Endothelial cell of umbilical vein (primary cell): ENCODE measurements at regions not wholly inside any gene's neighbourhood (a gene's known extent, or its start where the extent isn't known, plus 50 kb on each side); places are given as distances from the start of the nearest gene placed in this dataset.

Source experiments
- BruUV-seq: library from RNA; stranded (reverse); fragments of 400-500 nt; replicated peaks from 2 replicates; lab custom pipeline; 2021; lab: Mats Ljungman, UMichigan
- CTCF ChIA-PET: fragments of 300-600, 350-600 bp; sonication (Branson Sonifier 250); formaldehyde crosslinking; loops from one replicate; lab custom pipeline; 2021; ENCODE audit warnings: antibody characterized with exemption, inconsistent platforms; lab: Charles Lee
- POLR2A ChIA-PET: fragments of 300-600, 350-600 bp; sonication (Branson Sonifier 250); formaldehyde crosslinking; loops from one replicate; lab custom pipeline; 2021; ENCODE audit warnings: antibody characterized with exemption, inconsistent platforms; lab: Charles Lee
- DNase-seq: peaks from one replicate; pipeline ENCODE4 v3.0.0-alpha.2; 2011; ENCODE audit warnings: low read depth, low spot score
- FAIRE-seq: peaks from 2 replicates; lab custom pipeline; 2011; peaks lifted over from hg19 to GRCh38; lab: Jason Lieb, UNC
- H2AFZ ChIP-seq: 2 replicates; pipeline ENCODE4 v1.6.0; 2012; ENCODE audit warnings: low read depth, low read length, control low read depth, inconsistent platforms
- H3K27ac ChIP-seq: 2 replicates; pipeline ENCODE4 v1.5.1; 2011; ENCODE audit warnings: low read depth, mild to moderate bottlenecking, control low read depth, low read length, moderate library complexity; ENCODE audit not compliant: insufficient read depth
- H3K27me3 ChIP-seq, 2 experiments: 2 replicates each; pipeline versions ENCODE4 v1.6.0 to v1.6.1; 2011; ENCODE audit warnings: low read length in 2 of 2, mixed read lengths in 1 of 2; ENCODE audit not compliant: control insufficient read depth in 2 of 2, insufficient read depth in 2 of 2
- H3K36me3 ChIP-seq, 2 experiments: 2 replicates in 1 of 2; 3 replicates in 1 of 2; pipeline ENCODE4 v1.5.1; 2011; ENCODE audit warnings: low read length in 2 of 2, mild to moderate bottlenecking in 1 of 2, moderate library complexity in 1 of 2; ENCODE audit not compliant: control insufficient read depth in 2 of 2, insufficient read depth in 2 of 2; ENCODE audit errors: extremely low read depth in 1 of 2
- H3K4me1 ChIP-seq: 3 replicates; pipeline ENCODE4 v1.5.1; 2011; ENCODE audit warnings: mild to moderate bottlenecking, low read length; ENCODE audit not compliant: control insufficient read depth, insufficient read depth; ENCODE audit errors: extremely low read depth
- H3K4me2 ChIP-seq: 2 replicates; pipeline ENCODE4 v1.6.1; 2011; ENCODE audit warnings: low read length, control low read depth, mixed read lengths; ENCODE audit not compliant: insufficient read depth
- H3K4me3 ChIP-seq, 3 experiments: fragments of 200-600 bp in 1 of 3; sonication (generic), shearing (Covaris generic) in 1 of 3; replicated peaks in 1 of 3; 2 replicates each; pipeline ENCODE4 v1.5.1; 2011 to 2016; ENCODE audit warnings: control low read depth in 3 of 3, low read length in 3 of 3, mild to moderate bottlenecking in 2 of 3, inconsistent platforms in 1 of 3, low read depth in 1 of 3, moderate library complexity in 1 of 3; ENCODE audit not compliant: insufficient read depth in 1 of 3
- H3K79me2 ChIP-seq: 2 replicates; pipeline ENCODE4 v1.6.0; 2012; ENCODE audit warnings: low read length, inconsistent platforms; ENCODE audit not compliant: control insufficient read depth, insufficient read depth
- H3K9ac ChIP-seq: replicated peaks from 2 replicates; pipeline ENCODE3; 2011; ENCODE audit warnings: low read length, control low read depth; ENCODE audit not compliant: insufficient read depth; ENCODE audit errors: extremely low read depth
- H3K9me1 ChIP-seq: replicated peaks from 3 replicates; pipeline ENCODE4 v1.6.0; 2011; ENCODE audit warnings: mild to moderate bottlenecking, low read length; ENCODE audit not compliant: control insufficient read depth, insufficient read depth; ENCODE audit errors: extremely low read depth
- H3K9me3 ChIP-seq: replicated peaks from 2 replicates; pipeline ENCODE4 v1.5.1; 2012; ENCODE audit warnings: low read length, inconsistent platforms; ENCODE audit not compliant: control insufficient read depth, insufficient read depth
- H4K20me1 ChIP-seq: replicated peaks from 2 replicates; pipeline ENCODE3; 2011; ENCODE audit warnings: mild to moderate bottlenecking, low read length; ENCODE audit not compliant: control insufficient read depth, insufficient read depth; ENCODE audit errors: extremely low read depth
- EZH2 ChIP-seq: IDR thresholded peaks from 2 replicates; pipeline ENCODE4 v1.6.1; 2012; ENCODE audit warnings: borderline replicate concordance, low read depth, mild to moderate bottlenecking, moderate library complexity, low read length, inconsistent platforms; ENCODE audit not compliant: severe bottlenecking
- FOS ChIP-seq: IDR thresholded peaks from 2 replicates; pipeline ENCODE4 v1.6.1; 2011; ENCODE audit warnings: mild to moderate bottlenecking, low read length, moderate library complexity, borderline replicate concordance; ENCODE audit not compliant: insufficient read depth
- GATA2 ChIP-seq: IDR thresholded peaks from 2 replicates; pipeline ENCODE4 v1.7.0; 2011; ENCODE audit warnings: low read depth, mild to moderate bottlenecking, moderate library complexity, mixed read lengths, low read length; ENCODE audit not compliant: insufficient read length, insufficient read depth
- JUN ChIP-seq: IDR thresholded peaks from 2 replicates; pipeline ENCODE4 v1.6.1; 2011; ENCODE audit warnings: borderline replicate concordance, low read depth; ENCODE audit not compliant: insufficient read length, insufficient read depth
- MYC ChIP-seq: IDR thresholded peaks from one replicate; pipeline ENCODE4 v1.6.1; 2011; ENCODE audit warnings: mild to moderate bottlenecking, low read depth, low read length
- POLR2A ChIP-seq: IDR thresholded peaks from 2 replicates; pipeline ENCODE4 v1.6.1; 2012; ENCODE audit warnings: low read depth, mild to moderate bottlenecking, control low read depth, low read length
- POLR2AphosphoS5 ChIP-seq: IDR thresholded peaks from 2 replicates; pipeline ENCODE4 v1.6.1; 2012; ENCODE audit warnings: low read depth, mild to moderate bottlenecking, control low read depth, low read length, moderate library complexity; ENCODE audit not compliant: insufficient read depth
- dilution Hi-C: fragments of 300-500 bp; cut with MboI; formaldehyde crosslinking; loops from one replicate; pipeline ENCODE4 v1.15.0; 2019; ENCODE audit warnings: low sequenced_read_pairs; ENCODE audit not compliant: extremely low pct_ligation_motif_present
- intact Hi-C: fragments of 100-400 bp; cut with micrococcal nuclease; formaldehyde crosslinking; loops from one replicate; pipeline ENCODE4 v1.10.0; 2022
- TF ChIP-seq, protein P1 (sequence below), 2 donors: IDR thresholded peaks; 1 replicate in 1 of 2; 2 replicates in 1 of 2; pipeline ENCODE4 v1.5.1; 2011; ENCODE audit warnings: low read length in 2 of 2, mild to moderate bottlenecking in 2 of 2, moderate library complexity in 2 of 2, control low read depth in 1 of 2, inconsistent platforms in 1 of 2, low read depth in 1 of 2; ENCODE audit not compliant: insufficient read depth in 1 of 2; ENCODE audit errors: extremely low read depth in 1 of 2
- TF ChIP-seq, protein P2 (sequence below): IDR thresholded peaks from 2 replicates; pipeline ENCODE4 v1.6.1; 2011; ENCODE audit not compliant: insufficient read depth, insufficient read length

DNA sequence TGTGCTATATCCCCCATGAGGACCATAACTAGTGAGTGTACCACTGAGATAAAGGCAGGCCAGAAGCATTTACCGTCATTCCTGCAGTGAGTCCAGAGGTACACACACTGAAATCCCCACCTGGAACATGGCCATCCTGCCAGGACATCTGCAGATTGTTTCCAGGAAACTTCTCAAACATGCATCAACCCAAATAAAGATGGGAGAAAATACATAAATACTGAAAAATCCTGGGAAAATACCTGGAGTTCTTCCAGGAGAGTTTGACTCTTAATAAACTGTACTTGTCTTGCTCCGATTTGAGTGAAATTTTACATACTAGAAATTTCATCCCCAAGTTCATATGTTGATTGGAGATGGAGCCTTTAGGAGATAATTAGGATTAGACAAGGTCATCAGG, 388.1 kb upstream of the KLHL29 start:
- ChIA-PET CTCF (no interaction called here), POLR2A (no interaction called here)
- DNase-seq (no peak), FAIRE-seq (no peak)
- intact Hi-C loops = no loop called here
- Histone ChIP-seq H3K9me1 (no peaks in the 10 kb centered on the region), H3K27me3 (no peaks in the 10 kb centered on the region), H3K9ac (no peak overlapping the region), H3K79me2 (no peaks in the 10 kb centered on the region), H3K9me3 (peaks cover 2% of the 10 kb centered on the region), H4K20me1 (no peaks in the 10 kb centered on the region), H3K4me2 (no peak overlapping the region), H3K4me1 (no peaks in the 10 kb centered on the region), H3K4me3 (no peak overlapping the region), H3K36me3 (no peaks in the 10 kb centered on the region), H3K27ac (no peak overlapping the region), H2AFZ (no peak overlapping the region)
- no TSS peak for BruUV-seq
- TF ChIP-seq POLR2AphosphoS5 (no peak), MYC (no peak), FOS (no peak), JUN (no peak), GATA2 (no peak), POLR2A (no peak), EZH2 (no peak)
- TF ChIP-seq, protein P1, sequence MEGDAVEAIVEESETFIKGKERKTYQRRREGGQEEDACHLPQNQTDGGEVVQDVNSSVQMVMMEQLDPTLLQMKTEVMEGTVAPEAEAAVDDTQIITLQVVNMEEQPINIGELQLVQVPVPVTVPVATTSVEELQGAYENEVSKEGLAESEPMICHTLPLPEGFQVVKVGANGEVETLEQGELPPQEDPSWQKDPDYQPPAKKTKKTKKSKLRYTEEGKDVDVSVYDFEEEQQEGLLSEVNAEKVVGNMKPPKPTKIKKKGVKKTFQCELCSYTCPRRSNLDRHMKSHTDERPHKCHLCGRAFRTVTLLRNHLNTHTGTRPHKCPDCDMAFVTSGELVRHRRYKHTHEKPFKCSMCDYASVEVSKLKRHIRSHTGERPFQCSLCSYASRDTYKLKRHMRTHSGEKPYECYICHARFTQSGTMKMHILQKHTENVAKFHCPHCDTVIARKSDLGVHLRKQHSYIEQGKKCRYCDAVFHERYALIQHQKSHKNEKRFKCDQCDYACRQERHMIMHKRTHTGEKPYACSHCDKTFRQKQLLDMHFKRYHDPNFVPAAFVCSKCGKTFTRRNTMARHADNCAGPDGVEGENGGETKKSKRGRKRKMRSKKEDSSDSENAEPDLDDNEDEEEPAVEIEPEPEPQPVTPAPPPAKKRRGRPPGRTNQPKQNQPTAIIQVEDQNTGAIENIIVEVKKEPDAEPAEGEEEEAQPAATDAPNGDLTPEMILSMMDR (IDR thresholded peaks at IDR 0.05; ENCODE audit: extremely low read depth in 1 of 2, insufficient read depth in 1 of 2, low read depth in 1 of 2, low read length in 2 of 2) = no peak
- TF ChIP-seq, protein P2, sequence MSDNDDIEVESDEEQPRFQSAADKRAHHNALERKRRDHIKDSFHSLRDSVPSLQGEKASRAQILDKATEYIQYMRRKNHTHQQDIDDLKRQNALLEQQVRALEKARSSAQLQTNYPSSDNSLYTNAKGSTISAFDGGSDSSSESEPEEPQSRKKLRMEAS = no peak
- dilution Hi-C loops = no loop called here
